ENCODE measurements at regions not wholly inside any gene's neighbourhood (a gene's known extent, or its start where the extent isn't known, plus 50 kb on each side); places are given as distances from the start of the nearest gene placed in this dataset.
"Not testable (repeated sequence)": the region's sequence is repeated elsewhere in the genome, so short reads cannot be mapped to it uniquely, and the experiment has no call there.

DNA sequence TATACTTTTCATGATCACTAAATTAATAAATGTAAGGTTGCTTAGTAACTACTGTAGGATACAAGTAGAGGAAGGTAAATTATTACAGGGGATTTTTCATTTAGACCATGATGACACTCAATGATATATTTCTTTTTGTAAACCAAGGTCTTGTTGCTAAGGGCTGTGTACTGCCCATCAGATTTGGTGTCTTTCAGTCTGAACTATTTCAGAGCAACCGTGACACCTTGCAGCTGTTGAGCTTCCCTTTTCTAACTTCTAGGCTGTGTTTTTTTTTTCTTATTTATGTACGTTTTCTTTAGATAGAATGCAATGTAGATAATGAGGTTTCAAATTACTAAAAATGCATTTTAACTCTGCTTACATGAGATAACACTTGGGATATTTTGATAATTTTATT lies 292.0 kb upstream of the MBL2 start:
- DNase-seq: no peak

DNA sequence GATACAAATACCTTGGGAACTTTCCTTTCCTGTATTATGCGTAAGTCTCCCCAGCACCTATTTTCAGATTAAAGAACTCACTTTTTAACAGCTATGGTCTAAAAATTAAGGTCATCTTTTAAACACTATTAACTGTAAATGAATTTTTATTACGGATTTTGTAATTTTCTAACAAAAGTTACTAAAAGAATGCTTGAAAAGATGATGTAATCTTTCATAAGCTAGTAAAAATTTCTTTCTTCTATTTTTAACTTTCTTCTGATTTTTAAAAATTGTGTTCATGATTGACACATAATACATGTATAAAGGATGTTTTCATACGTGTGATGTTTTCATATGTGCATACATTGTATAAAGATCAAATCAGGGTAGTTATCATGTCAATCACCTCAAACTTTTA lies 291.2 kb upstream of the MBL2 start:
- DNase-seq: no peak

DNA sequence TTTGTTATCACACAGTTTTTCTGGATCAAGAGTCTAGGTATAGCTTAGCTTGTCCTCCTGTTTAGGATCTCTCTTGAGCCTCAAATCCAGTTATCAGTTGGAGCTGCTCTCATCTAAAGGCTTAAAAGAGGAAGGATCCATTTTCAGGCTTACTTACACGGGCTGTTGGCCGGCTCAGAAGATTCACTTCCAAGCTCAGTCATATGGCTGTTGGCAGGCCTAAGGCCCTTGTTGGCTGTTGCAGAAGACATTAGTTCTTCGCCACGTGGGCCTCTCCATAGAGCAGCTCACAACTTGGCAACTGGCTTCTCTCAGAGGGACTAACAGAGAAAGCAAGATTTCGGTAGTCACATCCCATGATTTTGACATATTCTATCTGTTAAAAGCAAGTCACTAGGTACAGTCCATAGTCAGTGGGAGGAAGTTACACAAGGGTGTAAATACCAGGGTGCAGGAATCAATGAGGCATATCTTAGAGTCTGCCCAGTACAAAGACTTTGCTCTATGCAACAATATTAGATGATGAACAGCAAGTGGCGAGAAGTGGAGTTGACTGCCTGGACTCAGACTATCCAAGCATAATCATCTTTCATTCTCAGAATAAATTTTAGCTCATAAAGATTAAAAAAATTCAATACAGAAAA lies 280.1 kb upstream of the MBL2 start:
- DNase-seq: no peak

DNA sequence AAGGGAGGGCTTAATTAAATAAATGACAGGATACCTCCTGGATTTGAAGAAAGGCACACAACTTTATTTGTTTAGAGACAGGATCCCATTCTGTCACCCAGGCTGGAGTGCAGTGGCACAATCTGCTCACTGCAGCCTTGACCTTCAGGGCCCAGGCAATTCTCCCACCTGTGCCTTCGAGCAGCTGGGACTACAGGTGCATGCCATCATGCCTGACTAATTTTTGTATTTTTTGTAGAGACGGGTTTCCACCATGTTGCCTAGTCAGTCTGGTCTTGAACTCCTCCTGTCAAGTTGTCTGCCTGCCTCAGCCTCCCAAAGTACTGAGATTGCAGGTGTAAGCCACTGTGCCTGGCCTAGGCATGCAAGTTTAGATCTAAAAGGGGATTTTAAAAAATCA lies 272.7 kb upstream of the MBL2 start:
- DNase-seq: no peak

DNA sequence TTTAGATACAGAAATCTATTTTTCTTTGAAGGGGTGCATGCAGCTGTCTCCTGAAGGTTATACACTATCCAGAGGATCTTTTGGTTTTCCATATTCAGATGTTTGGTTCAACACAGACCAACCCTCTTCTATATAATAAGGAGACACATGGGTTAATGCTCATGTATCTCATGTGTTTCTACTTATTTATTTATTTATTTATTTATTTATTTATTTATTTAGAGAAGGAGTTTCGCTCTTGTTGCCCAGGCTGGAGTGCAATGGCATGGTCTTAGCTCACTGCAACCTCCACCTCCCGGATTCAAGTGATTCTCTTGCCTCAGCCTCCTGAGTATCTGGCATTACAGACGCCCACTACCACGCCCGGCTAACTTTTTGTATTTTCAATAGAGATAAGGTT lies 263.2 kb upstream of the MBL2 start:
- not testable (repeated sequence) for DNase-seq

DNA sequence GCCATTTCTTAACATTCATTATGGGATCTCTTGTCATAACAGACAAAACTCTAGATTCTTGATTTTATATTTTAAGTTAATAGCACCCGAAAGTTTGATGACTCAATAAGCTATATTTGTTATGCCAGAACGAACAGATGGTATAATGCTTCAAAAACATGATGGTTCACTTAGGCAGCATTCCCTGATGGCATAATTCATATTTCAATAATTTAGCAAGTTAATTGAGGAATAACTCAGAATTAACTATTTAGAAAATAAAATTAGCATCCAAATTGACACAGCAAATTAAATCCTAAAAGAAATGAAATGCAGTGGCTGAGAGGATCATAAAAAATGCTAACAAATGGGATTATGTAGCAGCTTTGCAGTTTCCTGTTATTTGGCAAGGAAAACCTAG lies 260.8 kb upstream of the MBL2 start:
- no peak for DNase-seq

DNA sequence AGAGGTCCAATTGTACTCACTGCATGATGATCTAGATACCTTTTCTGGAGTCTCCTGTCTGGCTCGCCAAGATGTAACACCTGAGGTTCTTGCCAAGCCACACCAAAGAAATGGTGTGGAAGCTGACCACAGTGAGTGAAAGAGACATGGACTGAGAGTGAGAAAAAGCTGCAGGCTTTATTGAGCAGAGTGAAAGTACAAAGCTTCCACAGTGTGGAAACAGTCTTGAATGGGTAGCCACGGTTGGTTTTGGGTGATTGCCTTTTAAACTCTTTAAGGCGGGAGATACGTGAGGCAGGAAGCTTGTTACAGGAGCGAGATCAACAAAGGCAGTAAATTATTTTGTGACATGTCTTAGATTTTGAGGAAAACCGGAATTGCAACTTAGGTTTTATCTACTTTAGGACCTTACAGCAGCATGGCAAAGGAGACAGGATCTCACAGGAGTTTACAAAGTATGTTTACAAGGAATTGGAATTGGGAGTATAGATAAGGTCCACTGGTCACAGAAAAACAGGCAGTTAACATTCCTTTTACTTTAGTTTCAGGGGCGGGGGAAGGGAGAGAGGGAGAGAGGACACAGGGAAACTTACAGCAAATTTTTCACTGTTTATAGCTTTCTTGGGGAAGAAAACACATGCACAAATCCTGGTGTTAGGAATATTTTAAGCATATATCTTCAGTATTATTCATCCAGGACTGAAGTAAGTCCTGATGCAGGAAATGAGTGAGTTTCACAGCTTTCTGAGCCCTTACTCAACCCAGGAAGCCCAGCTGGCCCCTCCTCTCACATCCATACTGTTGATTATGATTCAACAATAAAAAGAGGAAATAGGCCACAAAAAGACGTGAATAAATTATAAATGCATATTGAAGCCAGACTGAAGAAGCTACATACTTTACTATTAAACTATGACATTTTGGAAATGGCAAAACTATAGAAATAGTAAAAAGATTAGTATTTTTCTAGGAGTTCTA lies 257.6 kb upstream of the MBL2 start:
- not testable (repeated sequence) for DNase-seq

DNA sequence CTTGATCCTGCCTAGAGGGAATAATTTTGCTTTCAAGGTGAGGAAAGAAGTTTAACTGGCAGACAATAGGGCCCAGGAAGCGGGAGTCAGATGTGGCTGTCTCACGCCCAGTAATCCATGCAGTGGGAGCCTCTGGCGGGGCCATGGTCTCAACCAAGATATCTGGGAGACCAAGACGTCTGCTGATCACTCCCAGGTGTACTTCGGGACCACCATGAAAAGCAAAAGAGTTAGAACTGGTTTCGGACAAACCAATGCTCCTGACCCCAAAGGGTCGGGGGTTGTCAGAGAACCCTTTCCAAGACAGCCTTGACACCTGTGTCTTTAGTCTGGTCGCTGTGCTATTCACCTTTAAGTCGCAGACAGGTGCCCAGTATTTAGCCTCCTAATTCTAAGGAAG lies 256.9 kb upstream of the MBL2 start:
- DNase-seq: no peak

DNA sequence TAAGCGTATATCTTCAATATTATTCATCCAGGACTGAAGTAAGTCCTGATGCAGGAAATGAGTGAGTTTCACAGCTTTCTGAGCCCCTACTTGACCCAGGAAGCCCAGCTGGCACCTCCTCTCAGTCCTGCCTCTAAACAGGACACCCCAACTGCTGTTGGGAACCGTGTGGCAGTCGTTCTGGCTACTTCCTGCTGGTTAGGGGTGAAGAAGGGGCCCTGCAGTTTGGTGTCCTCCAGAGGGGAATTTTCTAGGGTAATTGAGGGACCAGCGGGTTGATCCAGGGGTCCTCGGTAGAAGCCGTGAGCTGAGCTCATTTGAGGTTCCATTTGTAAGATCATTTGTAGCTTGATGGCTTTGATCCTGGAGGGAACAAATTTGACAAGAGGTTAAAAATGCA lies 253.2 kb upstream of the MBL2 start:
- not testable (repeated sequence) for DNase-seq

DNA sequence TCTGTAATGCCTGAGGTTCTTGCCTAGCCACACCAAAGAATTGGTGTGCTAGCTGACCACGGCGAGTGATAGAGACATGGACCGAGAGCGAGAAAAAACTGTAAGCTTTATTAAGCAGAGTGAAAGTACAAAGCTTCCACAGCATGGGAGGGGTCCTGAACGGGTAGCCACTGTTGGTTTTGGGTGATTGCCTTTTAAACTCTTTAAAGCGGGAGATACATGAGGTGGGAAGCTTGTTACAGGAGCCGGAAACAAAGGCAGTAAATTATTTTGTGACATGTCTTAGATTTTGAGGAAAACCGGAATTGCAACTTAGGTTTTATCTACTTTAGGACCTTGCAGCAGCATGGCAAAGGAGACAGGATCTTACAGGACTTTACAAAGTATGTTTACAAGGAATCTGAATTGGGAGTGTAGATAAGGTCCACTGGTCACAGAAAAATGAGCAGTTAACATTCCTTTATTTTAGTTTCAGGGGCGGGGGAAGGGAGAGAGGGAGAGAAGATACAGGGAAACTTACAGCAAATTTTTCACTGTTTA lies 252.7 kb upstream of the MBL2 start:
- no peak for DNase-seq

DNA sequence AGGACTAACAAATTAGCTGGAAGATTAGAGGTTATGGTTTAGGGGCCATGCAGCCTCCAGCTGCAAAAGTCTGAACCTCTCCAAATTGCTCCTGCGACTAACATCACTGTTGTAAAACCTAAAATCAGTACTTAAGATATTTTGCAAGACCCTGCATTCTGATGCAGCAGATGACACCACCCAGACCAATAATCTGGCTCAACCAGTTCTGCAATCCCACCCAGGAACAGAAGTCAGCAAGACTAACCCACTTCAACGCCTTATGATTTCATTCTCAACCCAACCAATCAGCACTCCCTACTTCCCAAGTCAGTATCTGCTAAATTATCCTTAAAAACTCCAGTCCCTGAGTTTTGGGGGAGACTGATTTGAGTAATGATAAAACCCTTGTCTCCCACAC lies 250.8 kb upstream of the MBL2 start:
- no peak for DNase-seq

DNA sequence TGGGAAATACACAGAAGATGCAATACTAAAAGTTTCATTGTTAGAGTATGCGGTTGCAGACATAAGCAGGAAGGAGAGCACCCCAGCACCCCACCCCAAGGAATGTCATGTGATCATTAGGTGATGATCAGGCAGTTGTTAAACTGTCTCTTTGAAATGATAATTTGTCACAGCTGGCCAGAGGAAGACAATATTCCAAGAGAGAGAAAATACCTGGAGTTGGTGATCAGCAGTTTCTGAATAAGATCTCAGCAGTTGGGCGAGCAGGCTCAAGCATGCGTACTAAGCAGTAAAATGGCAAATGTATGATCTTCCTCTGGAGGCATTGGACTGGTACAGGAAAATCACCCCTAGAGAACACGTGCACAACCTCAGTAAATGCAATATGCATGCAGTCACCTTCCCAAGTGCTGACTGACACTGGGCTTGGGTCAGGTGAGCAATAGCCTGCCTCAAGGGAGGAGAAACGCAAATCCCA lies 250.1 kb upstream of the MBL2 start:
- DNase-seq: no peak

DNA sequence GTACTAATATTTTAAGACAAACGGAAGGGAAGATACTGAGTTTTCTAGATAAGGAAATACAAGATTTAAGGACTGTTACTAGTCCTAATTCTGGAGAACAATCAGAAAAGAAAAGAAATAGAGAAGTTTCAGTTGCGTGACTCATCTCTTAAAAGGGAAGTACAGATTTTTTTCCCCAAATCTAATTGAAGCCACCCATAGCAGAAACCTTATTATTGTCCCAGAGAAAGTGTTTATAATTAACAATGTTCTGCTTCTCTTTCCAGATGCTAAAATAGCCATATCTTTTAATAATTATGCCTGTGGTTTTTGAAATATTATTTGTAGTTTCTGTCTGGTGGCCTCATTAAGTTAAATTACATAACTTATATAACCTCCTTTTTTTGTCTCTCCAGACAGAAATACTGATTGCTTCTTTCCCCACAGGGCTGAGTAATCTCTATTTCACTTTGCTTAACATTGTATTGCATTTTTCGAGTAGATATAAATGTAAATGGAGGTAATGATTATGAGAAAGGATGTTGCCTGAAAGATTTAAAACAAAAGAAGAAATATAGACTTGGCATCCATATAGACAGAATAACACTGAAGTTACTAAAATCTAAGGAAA lies 240.7 kb upstream of the MBL2 start:
- DNase-seq: no peak

DNA sequence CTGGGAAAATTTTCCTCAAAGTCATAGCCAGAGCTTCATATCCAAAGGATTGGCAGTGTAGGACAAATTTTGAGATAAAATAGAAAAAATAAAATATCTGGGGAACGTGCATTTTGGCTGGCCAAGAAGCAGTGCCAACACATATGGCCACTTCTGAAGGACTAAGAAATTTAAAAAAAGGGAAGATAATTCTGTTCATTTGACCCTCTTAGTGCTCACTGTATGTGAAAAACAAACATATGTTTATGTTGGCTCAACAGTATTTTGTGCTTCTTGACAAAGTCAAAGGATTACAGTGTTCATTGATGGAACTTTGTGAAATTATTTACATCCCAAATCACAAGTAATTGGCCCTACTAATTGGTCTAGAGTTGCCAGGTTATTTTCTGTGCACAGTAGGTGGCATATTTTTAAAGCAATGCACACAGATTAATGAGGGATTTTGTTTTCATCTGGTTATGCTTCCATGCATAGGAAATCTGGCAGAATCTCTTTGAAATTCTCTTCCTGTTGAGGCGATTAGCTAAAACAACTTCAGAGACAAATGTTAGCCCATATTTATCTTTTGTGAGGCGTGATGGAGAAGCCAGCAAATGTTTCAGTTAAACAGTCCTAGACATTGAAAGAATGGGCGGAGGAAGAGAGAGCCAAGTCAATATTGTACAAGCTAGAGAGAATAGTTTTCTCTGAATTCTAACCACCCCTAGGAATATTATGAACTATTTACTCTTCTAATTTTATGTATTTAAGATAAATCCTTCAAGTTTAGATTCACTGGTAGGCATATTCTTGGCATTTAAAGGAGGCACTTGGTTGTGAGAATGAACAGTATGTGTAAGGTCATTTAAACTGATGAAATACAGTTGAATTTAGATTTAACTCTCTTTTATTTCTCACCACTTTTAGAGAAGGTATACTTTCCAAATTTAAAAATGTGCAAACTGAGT lies 237.7 kb upstream of the MBL2 start:
- no peak for DNase-seq

DNA sequence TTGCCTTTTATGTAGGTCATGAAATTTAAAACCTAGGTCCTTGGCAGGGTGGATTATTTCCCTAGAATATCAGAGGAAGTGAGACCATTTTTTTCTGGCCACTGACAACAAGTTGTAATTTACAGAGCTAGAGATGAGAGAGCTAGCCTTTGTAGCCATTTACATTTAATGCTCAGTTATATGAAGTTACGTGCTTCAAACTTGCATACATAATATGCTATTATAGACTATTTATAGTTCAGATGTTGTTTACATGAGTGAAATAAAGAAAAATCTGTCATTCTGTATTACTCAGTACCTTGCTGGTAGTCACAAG lies 234.9 kb upstream of the MBL2 start:
- DNase-seq: no peak

DNA sequence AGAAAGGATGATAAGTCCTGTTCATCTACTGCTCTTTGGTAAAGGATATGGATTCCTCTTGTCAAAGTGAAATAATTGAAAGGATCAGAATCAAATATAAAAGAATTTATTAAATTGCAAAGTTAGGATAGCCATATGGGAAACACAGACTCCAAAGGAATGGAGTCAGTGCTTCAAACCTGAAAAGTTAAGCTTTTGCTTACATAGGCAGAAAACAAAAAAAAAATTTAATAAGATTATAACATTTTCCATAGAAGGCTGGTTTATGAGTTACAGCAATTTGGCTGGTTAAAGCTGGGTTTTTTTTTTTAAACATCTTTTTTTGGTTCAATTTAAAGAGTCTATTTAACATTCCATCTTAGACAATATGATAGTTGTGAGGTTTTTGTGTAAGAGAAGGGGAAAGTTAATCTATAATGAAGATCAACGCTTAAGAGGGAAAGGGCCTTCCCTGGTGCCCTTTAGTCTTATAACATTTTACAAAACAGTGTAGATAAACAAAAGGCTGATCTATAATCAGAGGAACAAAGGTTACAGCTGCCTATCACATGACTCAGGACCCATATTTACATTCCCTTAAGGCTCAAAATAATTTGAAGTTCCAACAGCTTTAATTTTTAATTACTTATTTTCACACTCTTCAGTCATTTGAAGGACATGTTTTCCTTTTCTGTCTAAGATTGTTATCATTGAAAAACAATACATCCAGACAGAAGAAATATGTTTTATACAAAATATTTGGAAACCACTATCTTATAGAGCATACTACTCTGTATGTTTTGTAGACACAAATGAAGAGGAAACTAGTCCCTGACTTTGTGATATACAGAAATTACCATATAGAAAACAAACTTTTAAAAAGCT lies 234.3 kb upstream of the MBL2 start:
- no peak for DNase-seq

DNA sequence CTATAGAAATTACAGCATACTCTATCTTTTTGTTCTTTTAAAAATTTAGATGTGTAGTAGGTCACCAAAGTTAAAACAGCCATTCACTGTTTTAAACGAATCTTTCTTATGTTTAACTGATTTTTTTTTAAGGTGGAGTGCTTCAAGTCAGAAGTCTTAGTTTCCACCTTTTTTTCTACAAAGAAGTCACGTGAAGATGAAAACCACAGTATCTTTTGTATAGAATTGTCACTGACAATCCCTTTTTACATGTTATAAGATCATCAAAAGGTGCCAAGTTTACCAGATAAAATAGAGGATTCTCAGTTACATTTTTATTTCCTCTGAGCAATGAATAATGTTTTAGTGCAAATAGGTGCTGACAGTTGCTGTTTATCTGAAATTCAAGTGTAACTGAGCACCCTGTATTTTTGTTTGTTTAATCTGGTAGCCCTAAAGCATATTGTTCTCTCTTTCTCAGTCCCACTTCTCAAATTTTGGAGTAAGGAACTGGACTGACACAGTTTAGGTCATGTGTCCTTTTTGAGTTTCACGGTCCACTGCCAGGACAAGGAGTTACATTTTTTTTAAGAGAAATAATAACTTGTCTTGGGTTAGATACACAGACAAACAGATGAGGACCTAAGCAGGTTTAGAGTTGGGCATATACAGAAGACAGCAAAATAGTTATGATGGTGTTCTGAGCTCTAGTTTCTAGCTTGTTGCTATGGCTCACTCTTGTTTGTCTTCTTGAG lies 233.2 kb upstream of the MBL2 start:
- DNase-seq: no peak

DNA sequence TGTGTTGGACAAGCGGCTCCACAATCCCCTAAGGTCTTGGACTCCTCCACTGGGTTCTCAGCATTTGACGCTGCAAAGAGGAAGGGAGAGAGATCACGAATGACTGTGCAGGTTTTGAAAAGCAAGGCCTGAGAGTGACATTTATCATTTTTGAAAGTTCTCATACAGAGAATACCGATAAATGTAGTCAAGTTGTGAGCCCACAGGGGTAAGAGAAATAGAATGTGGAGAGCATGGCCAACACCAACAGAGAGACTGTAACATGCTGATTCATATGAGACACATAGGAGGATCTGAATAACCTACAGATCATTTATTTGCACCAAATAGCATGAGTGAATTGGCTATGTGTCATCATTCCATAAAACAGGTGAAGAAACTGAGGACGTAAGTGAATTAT lies 230.5 kb upstream of the MBL2 start:
- no peak for DNase-seq

DNA sequence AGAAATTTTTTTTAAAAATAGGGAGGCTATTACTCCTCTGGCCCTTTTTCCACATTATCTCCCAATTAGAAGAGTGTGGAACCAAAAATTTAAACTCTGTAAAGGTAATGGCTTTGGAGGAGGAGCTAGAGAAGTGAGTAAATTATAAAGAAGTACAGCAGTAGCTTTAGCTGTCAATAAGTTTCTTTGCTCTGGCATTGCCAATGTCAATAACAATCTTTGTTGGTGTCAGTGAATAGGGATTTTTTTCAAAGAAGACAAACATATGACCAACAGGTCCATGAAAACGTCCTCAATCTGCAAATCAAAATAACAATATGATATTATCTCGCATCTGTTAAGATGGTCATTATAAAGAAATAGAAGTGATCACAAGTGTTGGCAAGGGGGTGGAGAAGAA lies 227.1 kb upstream of the MBL2 start:
- DNase-seq: no peak

DNA sequence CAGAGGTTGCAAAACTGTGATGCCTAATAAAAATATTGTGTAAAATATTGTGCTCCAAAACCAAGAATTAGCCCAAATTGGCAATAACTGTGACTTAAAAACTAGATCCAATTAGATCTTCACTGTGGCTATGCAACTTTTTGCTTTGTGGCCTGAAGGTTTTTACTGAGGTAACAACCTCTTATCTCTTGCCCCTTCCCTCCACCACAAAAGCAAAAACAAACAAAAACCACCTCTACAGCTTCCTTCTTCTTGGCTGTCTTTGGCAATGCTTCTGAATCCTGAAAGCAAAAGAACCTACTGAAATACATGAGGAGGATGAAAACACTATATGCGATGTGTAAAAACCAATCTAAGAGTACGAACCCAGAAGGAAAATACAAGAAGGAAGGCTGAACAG lies 226.7 kb upstream of the MBL2 start:
- DNase-seq: no peak

DNA sequence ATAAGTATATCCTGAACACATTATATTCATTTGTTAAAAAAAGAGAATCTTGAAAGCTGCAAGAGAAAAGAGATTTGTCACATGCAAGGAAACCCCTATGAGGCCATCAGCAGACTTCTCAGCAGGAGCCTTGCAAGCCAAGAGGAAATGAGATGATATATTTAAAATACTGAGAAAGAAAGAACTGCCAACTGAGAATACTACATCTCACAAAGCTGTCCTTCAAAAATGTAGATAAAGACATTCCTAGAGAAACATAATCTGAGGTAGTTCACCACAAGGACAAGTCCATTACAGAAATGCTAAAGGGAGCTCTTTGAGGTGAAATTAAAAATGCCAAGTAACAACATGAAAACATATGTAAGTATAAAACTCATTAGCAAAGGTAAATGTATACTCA lies 224.4 kb upstream of the MBL2 start:
- DNase-seq: no peak

Data from activated T-cell treated with anti-CD3 and anti-CD28 coated beads, Interleukin-2, amount 50 U/mL, for 48 hours (primary cell).